ENCODE measurements at regions not wholly inside any gene's neighbourhood (a gene's known extent, or its start where the extent isn't known, plus 50 kb on each side); places are given as distances from the start of the nearest gene placed in this dataset.

DNA sequence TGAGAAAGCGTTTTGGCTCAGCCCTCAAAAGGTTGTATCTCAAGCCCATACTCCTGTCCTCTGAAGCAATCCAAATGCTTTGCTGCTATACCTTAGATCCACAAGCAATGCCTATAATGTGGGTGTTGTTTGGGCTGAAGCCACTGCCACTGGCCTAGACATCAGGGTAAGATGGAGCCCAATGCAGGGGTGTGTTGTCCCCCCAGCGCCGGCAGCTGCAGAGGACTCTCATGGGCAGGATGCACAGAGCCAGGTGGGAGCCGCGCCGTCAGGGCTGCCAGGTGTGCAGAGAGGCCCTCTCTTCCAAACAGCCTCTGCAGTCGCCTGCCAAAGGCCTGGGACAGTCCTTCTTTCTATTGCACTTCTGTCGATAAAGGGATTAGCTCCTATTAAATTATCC lies 205.2 kb upstream of the SHH start:
- H3K4me3 ChIP-seq (ENCODE audit: low read depth in 2 of 2, low read length in 2 of 2), result no peak overlapping the region
- H3K36me3 ChIP-seq (ENCODE audit: control insufficient read depth, insufficient read depth, low read length), result no peaks in the 10 kb centered on the region
- no peaks in the 10 kb centered on the region for H3K4me1 ChIP-seq (ENCODE audit: control insufficient read depth, insufficient read depth, low read length)
- no TSS peak for BruUV-seq (replicated peaks)
- CTCF ChIA-PET, result no interaction called here
- POLR2A ChIA-PET, result no interaction called here
- intact Hi-C loops (cut with micrococcal nuclease; ENCODE audit: unreplicated experiment) (no loop called here), in situ Hi-C loops (cut with HindIII; ENCODE audit: low pct_unique_long_range_greater_than_20kb, low sequenced_read_pairs) (no loop called here)
- ATAC-seq (no peak), DNase-seq (ENCODE audit: low read depth, low spot score) (no peak)
- no peaks in the 10 kb centered on the region for H3K27me3 ChIP-seq (ENCODE audit: control insufficient read depth, insufficient read depth, low read length)
- no peaks in the 10 kb centered on the region; the same call in 1 of the 2 replicates for H3K9me3 ChIP-seq (ENCODE audit: control insufficient read depth, insufficient read depth, low read depth, low read length)
- no peak overlapping the region for H3K27ac ChIP-seq (ENCODE audit: low read length)
- no peak for TF ChIP-seq SIN3A (IDR thresholded peaks at IDR 0.05; ENCODE audit: borderline replicate concordance, insufficient read depth, low read depth, low read length)
- no peak for TF ChIP-seq TCF7L2 (IDR thresholded peaks at IDR 0.05; ENCODE audit: low read depth, low read length)
- TF ChIP-seq, protein P1, sequence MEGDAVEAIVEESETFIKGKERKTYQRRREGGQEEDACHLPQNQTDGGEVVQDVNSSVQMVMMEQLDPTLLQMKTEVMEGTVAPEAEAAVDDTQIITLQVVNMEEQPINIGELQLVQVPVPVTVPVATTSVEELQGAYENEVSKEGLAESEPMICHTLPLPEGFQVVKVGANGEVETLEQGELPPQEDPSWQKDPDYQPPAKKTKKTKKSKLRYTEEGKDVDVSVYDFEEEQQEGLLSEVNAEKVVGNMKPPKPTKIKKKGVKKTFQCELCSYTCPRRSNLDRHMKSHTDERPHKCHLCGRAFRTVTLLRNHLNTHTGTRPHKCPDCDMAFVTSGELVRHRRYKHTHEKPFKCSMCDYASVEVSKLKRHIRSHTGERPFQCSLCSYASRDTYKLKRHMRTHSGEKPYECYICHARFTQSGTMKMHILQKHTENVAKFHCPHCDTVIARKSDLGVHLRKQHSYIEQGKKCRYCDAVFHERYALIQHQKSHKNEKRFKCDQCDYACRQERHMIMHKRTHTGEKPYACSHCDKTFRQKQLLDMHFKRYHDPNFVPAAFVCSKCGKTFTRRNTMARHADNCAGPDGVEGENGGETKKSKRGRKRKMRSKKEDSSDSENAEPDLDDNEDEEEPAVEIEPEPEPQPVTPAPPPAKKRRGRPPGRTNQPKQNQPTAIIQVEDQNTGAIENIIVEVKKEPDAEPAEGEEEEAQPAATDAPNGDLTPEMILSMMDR (IDR thresholded peaks at IDR 0.05), result no peak
- TF ChIP-seq, protein P2, sequence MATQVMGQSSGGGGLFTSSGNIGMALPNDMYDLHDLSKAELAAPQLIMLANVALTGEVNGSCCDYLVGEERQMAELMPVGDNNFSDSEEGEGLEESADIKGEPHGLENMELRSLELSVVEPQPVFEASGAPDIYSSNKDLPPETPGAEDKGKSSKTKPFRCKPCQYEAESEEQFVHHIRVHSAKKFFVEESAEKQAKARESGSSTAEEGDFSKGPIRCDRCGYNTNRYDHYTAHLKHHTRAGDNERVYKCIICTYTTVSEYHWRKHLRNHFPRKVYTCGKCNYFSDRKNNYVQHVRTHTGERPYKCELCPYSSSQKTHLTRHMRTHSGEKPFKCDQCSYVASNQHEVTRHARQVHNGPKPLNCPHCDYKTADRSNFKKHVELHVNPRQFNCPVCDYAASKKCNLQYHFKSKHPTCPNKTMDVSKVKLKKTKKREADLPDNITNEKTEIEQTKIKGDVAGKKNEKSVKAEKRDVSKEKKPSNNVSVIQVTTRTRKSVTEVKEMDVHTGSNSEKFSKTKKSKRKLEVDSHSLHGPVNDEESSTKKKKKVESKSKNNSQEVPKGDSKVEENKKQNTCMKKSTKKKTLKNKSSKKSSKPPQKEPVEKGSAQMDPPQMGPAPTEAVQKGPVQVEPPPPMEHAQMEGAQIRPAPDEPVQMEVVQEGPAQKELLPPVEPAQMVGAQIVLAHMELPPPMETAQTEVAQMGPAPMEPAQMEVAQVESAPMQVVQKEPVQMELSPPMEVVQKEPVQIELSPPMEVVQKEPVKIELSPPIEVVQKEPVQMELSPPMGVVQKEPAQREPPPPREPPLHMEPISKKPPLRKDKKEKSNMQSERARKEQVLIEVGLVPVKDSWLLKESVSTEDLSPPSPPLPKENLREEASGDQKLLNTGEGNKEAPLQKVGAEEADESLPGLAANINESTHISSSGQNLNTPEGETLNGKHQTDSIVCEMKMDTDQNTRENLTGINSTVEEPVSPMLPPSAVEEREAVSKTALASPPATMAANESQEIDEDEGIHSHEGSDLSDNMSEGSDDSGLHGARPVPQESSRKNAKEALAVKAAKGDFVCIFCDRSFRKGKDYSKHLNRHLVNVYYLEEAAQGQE (IDR thresholded peaks at IDR 0.05; ENCODE audit: insufficient read depth in 1 of 2, low read depth in 2 of 2, low read length in 1 of 2), result no peak
- TF ChIP-seq POLR2AphosphoS5 (IDR thresholded peaks at IDR 0.05; ENCODE audit: low read depth, low read length), result no peak

DNA sequence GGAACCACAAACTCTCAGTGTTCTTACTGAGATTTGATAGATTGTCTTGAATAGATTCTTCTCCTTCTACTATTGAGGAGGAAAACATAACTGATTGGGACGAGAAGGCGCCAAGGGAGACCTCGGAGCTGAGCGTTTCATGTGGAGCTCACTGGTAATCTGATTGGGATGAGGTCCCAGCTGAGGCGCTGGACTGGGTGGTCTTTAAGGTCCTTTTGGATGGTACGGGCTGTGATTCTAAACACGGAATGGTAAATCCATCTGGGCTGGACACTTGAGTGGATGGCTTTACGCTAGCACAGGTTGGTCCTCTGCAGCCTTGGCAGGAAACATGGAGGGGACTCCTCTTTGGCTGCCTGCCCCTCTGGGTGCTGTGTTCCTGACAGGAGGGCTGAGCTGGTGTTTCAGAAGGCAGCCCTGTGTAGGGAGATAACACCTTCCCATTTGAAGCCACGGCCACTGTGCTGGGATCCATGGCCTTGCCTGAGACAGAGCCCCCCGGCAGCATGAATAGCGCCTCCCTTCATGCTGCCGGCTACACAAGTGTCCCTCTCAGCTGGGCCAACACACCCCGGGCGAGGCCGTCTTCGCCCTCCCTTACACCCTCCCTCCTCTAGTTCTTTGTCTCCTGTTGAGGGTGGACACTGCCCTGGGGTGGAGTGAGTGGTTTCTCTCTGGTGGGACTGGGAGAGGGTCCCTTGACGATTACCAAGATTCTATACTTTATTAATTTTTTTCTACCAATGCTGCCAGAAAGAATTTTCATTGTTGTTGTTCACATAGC lies 203.2 kb upstream of the SHH start:
- intact Hi-C loops (cut with micrococcal nuclease; ENCODE audit: unreplicated experiment), result no loop called here

More for the DNA sequence above, 203.2 kb upstream of the SHH start:
- Histone ChIP-seq H3K9me3 (ENCODE audit: control insufficient read depth, insufficient read depth, low read depth, low read length) (no peaks in the 10 kb centered on the region; the same call in 1 of the 2 replicates), H3K4me3 (ENCODE audit: low read depth in 2 of 2, low read length in 2 of 2) (no peak overlapping the region), H3K36me3 (ENCODE audit: control insufficient read depth, insufficient read depth, low read length) (no peaks in the 10 kb centered on the region), H3K4me1 (ENCODE audit: control insufficient read depth, insufficient read depth, low read length) (no peaks in the 10 kb centered on the region), H3K27me3 (ENCODE audit: control insufficient read depth, insufficient read depth, low read length) (no peaks in the 10 kb centered on the region), H3K27ac (ENCODE audit: low read length) (no peak overlapping the region)
- ChIA-PET POLR2A (no interaction called here), CTCF (no interaction called here)
- ATAC-seq (no peak), DNase-seq (ENCODE audit: low read depth, low spot score) (no peak)
- BruUV-seq (replicated peaks), result no TSS peak
- in situ Hi-C loops (cut with HindIII; ENCODE audit: low pct_unique_long_range_greater_than_20kb, low sequenced_read_pairs), result no loop called here
- TF ChIP-seq POLR2AphosphoS5 (IDR thresholded peaks at IDR 0.05; ENCODE audit: low read depth, low read length) (no peak), TCF7L2 (IDR thresholded peaks at IDR 0.05; ENCODE audit: low read depth, low read length) (no peak), SIN3A (IDR thresholded peaks at IDR 0.05; ENCODE audit: borderline replicate concordance, insufficient read depth, low read depth, low read length) (no peak)
- TF ChIP-seq, protein P1 (IDR thresholded peaks at IDR 0.05), result no peak
- TF ChIP-seq, protein P2 (IDR thresholded peaks at IDR 0.05; ENCODE audit: insufficient read depth in 1 of 2, low read depth in 2 of 2, low read length in 1 of 2), result no peak

All from Panc1 (cell line).